Liver (tissue), 8 donors: ENCODE measurements at regions not wholly inside any gene's neighbourhood (a gene's known extent, or its start where the extent isn't known, plus 50 kb on each side); places are given as distances from the start of the nearest gene placed in this dataset.

Experiments
- DNase-seq: peaks from one replicate; pipeline ENCODE4 v3.0.0-alpha.2; 2017; ENCODE audit warnings: low spot score
- H3K27ac ChIP-seq, 2 donors: one replicate each; pipeline ENCODE4 v1.7.0; 2013; ENCODE audit warnings: inconsistent platforms in 2 of 2, low read length in 2 of 2, control low read depth in 1 of 2, low read depth in 1 of 2, mild to moderate bottlenecking in 1 of 2
- H3K27me3 ChIP-seq, 4 donors: one replicate each; pipeline versions ENCODE4 v1.6.1 to v1.7.0; 2013; ENCODE audit warnings: low read length in 3 of 4, inconsistent platforms in 1 of 4, mild to moderate bottlenecking in 1 of 4, moderate library complexity in 1 of 4; ENCODE audit not compliant: control insufficient read depth in 4 of 4, insufficient read depth in 4 of 4
- H3K36me3 ChIP-seq, 4 donors: one replicate each; pipeline versions ENCODE4 v1.6.1 to v1.7.0; 2013; ENCODE audit warnings: low read length in 3 of 4, mild to moderate bottlenecking in 3 of 4, low read depth in 1 of 4, moderate library complexity in 1 of 4; ENCODE audit not compliant: control insufficient read depth in 4 of 4, insufficient read depth in 3 of 4
- H3K4me1 ChIP-seq, 4 donors: one replicate each; pipeline versions ENCODE4 v1.6.1 to v1.7.0; 2013; ENCODE audit warnings: low read length in 3 of 4, mild to moderate bottlenecking in 3 of 4, moderate library complexity in 1 of 4; ENCODE audit not compliant: control insufficient read depth in 4 of 4, insufficient read depth in 4 of 4
- H3K4me3 ChIP-seq, 3 donors: one replicate each; pipeline versions ENCODE4 v1.6.1 to v1.7.0; 2013; ENCODE audit warnings: low read length in 3 of 3, control low read depth in 1 of 3, low read depth in 1 of 3, mild to moderate bottlenecking in 1 of 3
- H3K9ac ChIP-seq, 2 donors: one replicate each; pipeline ENCODE4 v1.7.0; 2013; ENCODE audit warnings: low read length in 2 of 2, mild to moderate bottlenecking in 2 of 2, moderate library complexity in 2 of 2, control low read depth in 1 of 2, low read depth in 1 of 2
- H3K9me3 ChIP-seq, 4 donors: one replicate each; pipeline versions ENCODE4 v1.6.1 to v1.7.0; 2013; ENCODE audit warnings: low read length in 3 of 4; ENCODE audit not compliant: control insufficient read depth in 4 of 4
- ATF3 ChIP-seq: IDR thresholded peaks from 2 replicates; pipeline ENCODE4 v1.6.1; 2016; ENCODE audit warnings: antibody characterized with exemption
- CTCF ChIP-seq: fragments of 150-350 bp; IDR thresholded peaks from 2 replicates; pipeline ENCODE4 v1.5.1; 2017; ENCODE audit warnings: improper control_type of control experiment, low read depth, low read length; ENCODE audit not compliant: missing input control
- EGR1 ChIP-seq, 2 donors: IDR thresholded peaks; 2 replicates each; pipeline ENCODE4 v1.6.1; 2016 to 2018; ENCODE audit warnings: antibody characterized with exemption in 2 of 2, low read depth in 2 of 2
- FOXA1 ChIP-seq: IDR thresholded peaks from 2 replicates; pipeline ENCODE4 v1.6.1; 2016; ENCODE audit warnings: antibody characterized with exemption
- FOXA2 ChIP-seq: IDR thresholded peaks from 2 replicates; pipeline ENCODE4 v1.6.1; 2016; ENCODE audit warnings: antibody characterized with exemption
- GABPA ChIP-seq, 2 donors: IDR thresholded peaks in 1 of 2; conservative IDR thresholded peaks in 1 of 2; 2 replicates each; pipeline ENCODE4 v1.6.1; 2016; ENCODE audit warnings: antibody characterized with exemption in 2 of 2, mild to moderate bottlenecking in 1 of 2, moderate library complexity in 1 of 2
- HNF4A ChIP-seq, 2 donors: conservative IDR thresholded peaks; 2 replicates each; pipeline ENCODE4 v1.6.1; 2016; ENCODE audit warnings: antibody characterized with exemption in 2 of 2, mild to moderate bottlenecking in 2 of 2
- HNF4G ChIP-seq: IDR thresholded peaks from 2 replicates; pipeline ENCODE4 v1.6.1; 2016; ENCODE audit warnings: antibody characterized with exemption
- JUND ChIP-seq, 2 donors: IDR thresholded peaks; 2 replicates each; pipeline ENCODE4 v1.6.1; 2016; ENCODE audit warnings: antibody characterized with exemption in 2 of 2
- MAX ChIP-seq: IDR thresholded peaks from 2 replicates; pipeline ENCODE4 v1.6.1; 2016; ENCODE audit warnings: antibody characterized with exemption
- NR2F2 ChIP-seq: IDR thresholded peaks from 2 replicates; pipeline ENCODE4 v1.6.1; 2016; ENCODE audit warnings: antibody characterized with exemption
- RAD21 ChIP-seq, 2 donors: IDR thresholded peaks; 2 replicates each; pipeline ENCODE4 v1.6.1; 2016; ENCODE audit warnings: antibody characterized with exemption in 2 of 2, mild to moderate bottlenecking in 2 of 2
- REST ChIP-seq: IDR thresholded peaks from 2 replicates; pipeline ENCODE4 v1.6.1; 2016; ENCODE audit warnings: antibody characterized with exemption, mild to moderate bottlenecking
- RXRA ChIP-seq, 2 donors: IDR thresholded peaks; 2 replicates each; pipeline ENCODE4 v1.6.1; 2017 to 2018; ENCODE audit warnings: antibody characterized with exemption in 2 of 2, mild to moderate bottlenecking in 1 of 2
- SP1 ChIP-seq: IDR thresholded peaks from 2 replicates; pipeline ENCODE4 v1.6.1; 2018; ENCODE audit warnings: antibody characterized with exemption, mild to moderate bottlenecking
- TAF1 ChIP-seq: conservative IDR thresholded peaks from 2 replicates; pipeline ENCODE4 v1.6.1; 2016; ENCODE audit warnings: antibody characterized with exemption, mild to moderate bottlenecking
- YY1 ChIP-seq: IDR thresholded peaks from 2 replicates; pipeline ENCODE4 v1.6.1; 2016; ENCODE audit warnings: antibody characterized with exemption, mild to moderate bottlenecking
- ZBTB33 ChIP-seq: IDR thresholded peaks from 2 replicates; pipeline ENCODE4 v1.6.1; 2016; ENCODE audit warnings: antibody characterized with exemption
- WGBS: extraction: QIAGEN DNeasy Blood & Tissue Kit; methylation state at CpG from one replicate; pipeline ENCODE4 v1.1.7; 2013; 5-methylcytosine and 5-hydroxymethylcytosine counted together
- donor health status: healthy.
- donor health status: healthy.
- donor health status: healthy.
- donor health status: healthy.
- donor health status: healthy.

- no peaks in the 10 kb centered on the region for H3K27me3 ChIP-seq
- H3K27ac ChIP-seq = peak overlapping the region; percentile 6 to 15
- peaks cover 0 to 2% (median 0%) of the 10 kb centered on the region in 4 donors for H3K4me1 ChIP-seq
- 24% methylated on average over 5 of the region's 5 CpGs for WGBS
- peak; percentile 37 for DNase-seq
- H3K4me3 ChIP-seq = no peak overlapping the region
- TF ChIP-seq MAX (no peak), FOXA2 (no peak), ZBTB33 (no peak), GABPA (IDR thresholded peaks at IDR 0.05 in 1 of 2, conservative IDR thresholded peaks at IDR 0.05 in 1 of 2) (no peak), HNF4A (conservative IDR thresholded peaks at IDR 0.05) (peak in 1 of 2 donors; percentile 19), CTCF (peak; percentile 37), ATF3 (no peak), SP1 (no peak), REST (peak; percentile 23), RAD21 (IDR thresholded peaks at IDR 0.05) (peak; percentile 67 to 71), FOXA1 (no peak), EGR1 (IDR thresholded peaks at IDR 0.05; ENCODE audit: low read depth in 2 of 2) (no peak), TAF1 (no peak), HNF4G (no peak), YY1 (peak; percentile 83), NR2F2 (no peak), RXRA (IDR thresholded peaks at IDR 0.05) (peak; percentile 36 to 52), JUND (IDR thresholded peaks at IDR 0.05) (peak in 1 of 2 donors; percentile 19)
- no peaks in the 10 kb centered on the region for H3K9me3 ChIP-seq
- H3K36me3 ChIP-seq = no peaks in the 10 kb centered on the region
- H3K9ac ChIP-seq = peak overlapping the region in 1 of 2 donors; percentile 8
These were observed 123.1 kb downstream of the RPS12 start for GRCh38 chr6:132937466-132937906.
